ENCODE measurements at regions not wholly inside any gene's neighbourhood (a gene's known extent, or its start where the extent isn't known, plus 50 kb on each side); places are given as distances from the start of the nearest gene placed in this dataset.
"Not testable (repeated sequence)": the region's sequence is repeated elsewhere in the genome, so short reads cannot be mapped to it uniquely, and the experiment has no call there.

- not testable (repeated sequence) for TF ChIP-seq CTCF (optimal IDR thresholded peaks at IDR 0.05 in 1 of 3, IDR thresholded peaks at IDR 0.05 in 1 of 3, conservative IDR thresholded peaks at IDR 0.05 in 1 of 3; ENCODE audit: extremely low read depth in 1 of 3, insufficient read depth in 2 of 3, low read length in 3 of 3); EZH2 (IDR thresholded peaks at IDR 0.05; ENCODE audit: low read length)
Measured at GRCh38 chr1:120519196-120519595, 104.4 kb downstream of the NBPF8 start.
